Naive B cell (primary cell): ENCODE measurements at regions not wholly inside any gene's neighbourhood (a gene's known extent, or its start where the extent isn't known, plus 50 kb on each side); places are given as distances from the start of the nearest gene placed in this dataset.
"Not testable (repeated sequence)": the region's sequence is repeated elsewhere in the genome, so short reads cannot be mapped to it uniquely, and the experiment has no call there.

Experiments
- ATAC-seq, 2 donors: fragments of 150-1000 bp; cut with Tn5 transposase; 2 replicates each; pipeline ENCODE4 v1.10.0; 2021; ENCODE audit warnings: low read depth in 2 of 2, mild to moderate bottlenecking in 2 of 2, moderate library complexity in 2 of 2
- DNase-seq: peaks from one replicate; pipeline ENCODE4 v3.0.0; 2022
- H3K27ac Mint-ChIP-seq, 6 donors: one replicate each; pipeline ENCODE4 v1.8.0; 2020 to 2022; ENCODE audit warnings: mild to moderate bottlenecking in 6 of 6, mixed read lengths in 6 of 6, moderate library complexity in 5 of 6, inconsistent platforms in 2 of 6
- H3K27me3 Mint-ChIP-seq, 3 donors: one replicate each; pipeline ENCODE4 v1.8.0; 2021 to 2022; ENCODE audit warnings: mixed read lengths in 3 of 3, mild to moderate bottlenecking in 1 of 3
- H3K36me3 Mint-ChIP-seq, 2 donors: one replicate each; pipeline ENCODE4 v1.8.0; 2020 to 2022; ENCODE audit warnings: mixed read lengths in 2 of 2, inconsistent platforms in 1 of 2, mild to moderate bottlenecking in 1 of 2
- H3K4me1 Mint-ChIP-seq, 3 donors: one replicate each; pipeline ENCODE4 v1.8.0; 2020 to 2022; ENCODE audit warnings: mixed read lengths in 3 of 3, inconsistent platforms in 1 of 3, mild to moderate bottlenecking in 1 of 3, moderate library complexity in 1 of 3
- H3K4me3 Mint-ChIP-seq, 8 donors: one replicate each; pipeline ENCODE4 v1.8.0; 2020 to 2022; ENCODE audit warnings: mild to moderate bottlenecking in 8 of 8, mixed read lengths in 8 of 8, moderate library complexity in 8 of 8, inconsistent platforms in 2 of 8
- H3K9me3 Mint-ChIP-seq, 7 donors: one replicate each; pipeline ENCODE4 v1.8.0; 2020 to 2022; ENCODE audit warnings: mixed read lengths in 7 of 7, mild to moderate bottlenecking in 5 of 7, inconsistent platforms in 2 of 7, moderate library complexity in 1 of 7

GRCh38 chr4:53854991-53855568 lies 209.3 kb downstream of the CHIC2 start:
- DNase-seq: no peak
- no peaks in the 10 kb centered on the region for H3K9me3 Mint-ChIP-seq
- H3K27ac Mint-ChIP-seq: peak overlapping the region; percentile 66 to 96 (median 82)
- no peaks in the 10 kb centered on the region for H3K36me3 Mint-ChIP-seq
- H3K27me3 Mint-ChIP-seq: no peaks in the 10 kb centered on the region
- peaks cover 27 to 32% (median 31%) of the 10 kb centered on the region in 3 donors for H3K4me1 Mint-ChIP-seq
- no peak for ATAC-seq
- H3K4me3 Mint-ChIP-seq: peak overlapping the region; percentile 3 to 84 (median 38)

DNA sequence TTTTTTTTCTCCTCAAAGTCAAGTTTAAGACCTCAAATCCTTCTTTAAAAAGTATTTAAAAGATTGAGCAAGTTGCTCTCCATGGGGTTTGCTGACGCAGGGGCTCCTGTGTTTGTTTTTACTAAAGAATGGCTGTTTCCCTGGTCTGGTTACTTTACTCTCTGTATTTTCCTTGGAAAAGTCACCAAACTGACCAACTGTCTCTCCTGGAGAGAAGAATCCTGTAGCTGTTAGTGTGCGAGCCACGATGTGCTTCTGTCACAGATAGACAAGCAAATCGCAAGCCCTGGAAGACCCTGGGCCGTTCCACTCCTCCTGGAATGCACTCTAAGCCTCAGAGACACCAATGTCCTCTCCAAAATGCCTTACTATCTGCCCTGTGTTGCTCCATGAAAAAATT lies 212.1 kb downstream of the CHIC2 start:
- H3K9me3 Mint-ChIP-seq: no peaks in the 10 kb centered on the region
- no peak overlapping the region for H3K27ac Mint-ChIP-seq
- H3K4me3 Mint-ChIP-seq: no peak overlapping the region
- no peaks in the 10 kb centered on the region for H3K36me3 Mint-ChIP-seq
- ATAC-seq (no peak), DNase-seq (no peak)
- H3K27me3 Mint-ChIP-seq: no peaks in the 10 kb centered on the region
- peaks cover 27 to 32% (median 30%) of the 10 kb centered on the region in 3 donors for H3K4me1 Mint-ChIP-seq

GRCh38 chr4:53847965-53848364 lies 216.4 kb downstream of the CHIC2 start:
- no peak overlapping the region for H3K27ac Mint-ChIP-seq
- ATAC-seq: no peak

GRCh38 chr4:53844551-53844950 lies 219.9 kb downstream of the CHIC2 start:
- ATAC-seq (no peak), DNase-seq (no peak)
- Mint-ChIP-seq H3K27me3 (peaks cover 19 to 25% (median 22%) of the 10 kb centered on the region in 3 donors), H3K9me3 (peaks cover 0 to 4% (median 0%) of the 10 kb centered on the region in 7 donors), H3K4me3 (no peak overlapping the region), H3K27ac (peak overlapping the region in 1 of 6 donors; percentile 25), H3K4me1 (no peaks in the 10 kb centered on the region), H3K36me3 (no peaks in the 10 kb centered on the region)

More at GRCh38 chr4:53847965-53848364, 216.4 kb downstream of the CHIC2 start:
- Mint-ChIP-seq H3K27me3 (peaks cover 0 to 11% (median 2%) of the 10 kb centered on the region in 3 donors), H3K36me3 (no peaks in the 10 kb centered on the region), H3K4me3 (no peak overlapping the region), H3K4me1 (no peaks in the 10 kb centered on the region), H3K9me3 (no peaks in the 10 kb centered on the region)
- no peak for DNase-seq

DNA sequence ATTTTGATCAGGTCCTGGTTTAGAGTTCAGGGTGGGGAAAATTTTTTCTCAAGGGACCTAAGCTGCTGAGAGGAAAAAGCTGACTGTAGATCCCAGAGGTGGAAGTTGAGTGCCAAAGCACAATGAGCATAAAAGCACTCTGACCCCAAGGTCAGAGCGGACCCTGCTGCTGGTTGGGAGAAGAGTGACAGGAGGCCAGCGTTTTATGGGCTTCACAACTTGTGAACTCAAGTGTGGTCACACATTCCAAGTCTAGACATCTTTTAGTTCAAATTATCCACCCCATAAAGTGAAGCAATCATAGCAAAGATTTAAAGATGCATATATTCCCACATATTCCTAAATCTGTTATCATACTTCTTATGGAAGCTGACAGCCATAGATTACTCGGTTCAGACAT lies 220.3 kb downstream of the CHIC2 start:
- ATAC-seq (no peak), DNase-seq (no peak)
- Mint-ChIP-seq H3K4me3 (no peak overlapping the region), H3K4me1 (no peaks in the 10 kb centered on the region), H3K9me3 (peaks cover 0 to 7% (median 0%) of the 10 kb centered on the region in 7 donors), H3K27me3 (peaks cover 19 to 25% (median 22%) of the 10 kb centered on the region in 3 donors), H3K27ac (no peak overlapping the region), H3K36me3 (no peaks in the 10 kb centered on the region)

DNA sequence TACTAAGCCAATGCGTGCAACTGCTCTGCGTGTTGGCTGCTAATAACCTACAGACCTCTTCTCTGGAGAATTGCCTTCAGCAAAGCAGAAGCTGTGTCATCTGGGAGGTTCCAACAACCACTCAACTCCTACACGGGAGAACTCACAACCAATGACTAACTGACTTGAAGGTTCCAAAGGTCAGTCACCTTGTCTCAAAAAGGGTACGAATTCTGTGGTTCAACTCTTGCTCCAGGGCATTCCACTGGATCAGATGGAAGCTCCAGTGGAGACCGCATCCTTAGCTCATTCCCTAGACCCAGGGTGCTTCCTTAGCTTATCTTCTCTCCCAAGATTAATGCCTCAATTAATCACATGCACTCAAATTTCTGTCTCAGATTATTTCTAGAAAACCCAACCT lies 222.7 kb downstream of the CHIC2 start:
- Mint-ChIP-seq H3K27ac (no peak overlapping the region), H3K27me3 (peaks cover 20 to 25% (median 24%) of the 10 kb centered on the region in 3 donors), H3K4me3 (no peak overlapping the region), H3K36me3 (no peaks in the 10 kb centered on the region), H3K4me1 (no peaks in the 10 kb centered on the region), H3K9me3 (peaks cover 0 to 26% (median 14%) of the 10 kb centered on the region in 7 donors)
- ATAC-seq (no peak), DNase-seq (no peak)

- peaks cover 30 to 35% (median 31%) of the 10 kb centered on the region in 3 donors for H3K27me3 Mint-ChIP-seq
- H3K27ac Mint-ChIP-seq: no peak overlapping the region
- no peak for DNase-seq
- peaks cover 0 to 26% (median 16%) of the 10 kb centered on the region in 7 donors for H3K9me3 Mint-ChIP-seq
- no peaks in the 10 kb centered on the region for H3K4me1 Mint-ChIP-seq
- H3K4me3 Mint-ChIP-seq: no peak overlapping the region
- H3K36me3 Mint-ChIP-seq: no peaks in the 10 kb centered on the region
- ATAC-seq: no peak
These were observed 223.8 kb downstream of the CHIC2 start for GRCh38 chr4:53840643-53841042.

GRCh38 chr4:53833302-53834003 lies 231.0 kb downstream of the CHIC2 start:
- Mint-ChIP-seq H3K4me3 (peak overlapping the region in 1 of 8 donors; percentile 16), H3K36me3 (peaks cover 12 to 25% of the 10 kb centered on the region in 2 donors), H3K9me3 (peaks cover 12 to 54% (median 39%) of the 10 kb centered on the region in 7 donors), H3K27me3 (peaks cover 28 to 42% (median 39%) of the 10 kb centered on the region in 3 donors), H3K27ac (peak overlapping the region in 1 of 6 donors; percentile 43)
- not testable (repeated sequence) for DNase-seq, H3K4me1 Mint-ChIP-seq, ATAC-seq

- ATAC-seq (no peak), DNase-seq (no peak)
- H3K4me3 Mint-ChIP-seq: no peak overlapping the region
- H3K9me3 Mint-ChIP-seq: peaks cover 12 to 54% (median 33%) of the 10 kb centered on the region in 7 donors
- H3K27ac Mint-ChIP-seq: no peak overlapping the region
- H3K4me1 Mint-ChIP-seq: no peaks in the 10 kb centered on the region
- peaks cover 28 to 48% (median 42%) of the 10 kb centered on the region in 3 donors for H3K27me3 Mint-ChIP-seq
- H3K36me3 Mint-ChIP-seq: peaks cover 12 to 25% of the 10 kb centered on the region in 2 donors
These were observed 231.9 kb downstream of the CHIC2 start for GRCh38 chr4:53832549-53832948.

DNA sequence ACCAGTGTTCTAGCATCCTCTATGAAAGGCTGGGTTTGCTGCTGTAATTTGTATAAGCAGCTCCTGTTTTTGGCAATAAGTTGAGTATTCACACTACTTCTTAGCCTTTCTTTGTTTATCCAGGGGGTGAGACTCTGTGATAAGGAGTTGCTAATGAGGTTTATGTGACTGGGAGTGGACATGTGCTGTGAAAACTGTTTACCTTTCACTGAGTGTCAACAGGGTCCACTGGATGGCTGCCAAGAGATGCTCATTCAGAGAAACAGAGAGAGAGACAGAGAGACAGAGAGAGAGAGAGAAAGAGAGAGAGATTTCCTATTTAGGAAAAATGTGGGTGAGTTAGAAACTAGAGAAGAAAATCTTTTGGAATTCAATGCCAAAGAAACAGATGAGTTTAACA lies 233.9 kb downstream of the CHIC2 start:
- H3K9me3 Mint-ChIP-seq: peaks cover 12 to 48% (median 36%) of the 10 kb centered on the region in 7 donors
- no peak overlapping the region for H3K27ac Mint-ChIP-seq
- ATAC-seq (no peak), DNase-seq (no peak)
- no peak overlapping the region for H3K4me3 Mint-ChIP-seq
- H3K4me1 Mint-ChIP-seq: no peaks in the 10 kb centered on the region
- H3K27me3 Mint-ChIP-seq: peaks cover 16 to 48% (median 39%) of the 10 kb centered on the region in 3 donors
- peaks cover 12 to 25% of the 10 kb centered on the region in 2 donors for H3K36me3 Mint-ChIP-seq

DNA sequence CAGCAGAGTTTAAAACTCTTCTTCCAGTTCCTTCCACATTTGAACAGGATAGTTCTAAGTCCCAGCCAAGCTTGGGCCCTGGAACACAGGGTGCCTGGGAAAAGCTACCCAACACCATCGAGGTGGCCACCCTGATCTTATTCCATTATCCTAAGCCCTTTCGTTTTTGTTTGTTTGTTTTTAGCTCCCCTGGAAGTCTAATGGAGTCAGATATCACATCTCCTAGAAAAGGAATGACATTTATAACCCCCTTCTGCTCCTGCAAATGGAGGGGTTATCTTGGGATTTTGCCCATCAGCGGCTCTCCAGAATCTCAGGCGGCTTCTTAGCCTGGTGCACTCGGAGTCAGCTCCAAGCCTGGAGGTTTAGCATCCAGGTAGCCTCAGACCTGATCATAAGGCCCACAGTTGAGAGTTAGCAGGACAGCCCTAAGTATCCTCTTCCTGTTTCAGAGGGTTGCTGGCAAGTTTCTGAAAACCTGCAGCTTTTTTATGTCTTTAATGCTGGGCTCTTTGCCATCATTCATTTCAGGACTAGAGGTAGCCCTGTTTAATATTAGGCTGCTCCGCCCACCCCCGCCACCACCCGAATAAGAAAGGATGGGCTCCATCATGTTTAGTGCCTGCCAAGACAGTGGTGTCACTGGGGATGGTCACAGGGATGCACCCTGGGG lies 230.0 kb upstream of the LNX1 start:
- DNase-seq (no peak), ATAC-seq (no peak)
- Mint-ChIP-seq H3K27me3 (peaks cover 4 to 18% (median 5%) of the 10 kb centered on the region in 3 donors), H3K4me3 (no peak overlapping the region), H3K9me3 (peaks cover 0 to 5% (median 2%) of the 10 kb centered on the region in 7 donors), H3K36me3 (no peaks in the 10 kb centered on the region), H3K27ac (peak overlapping the region in 1 of 6 donors; percentile 10), H3K4me1 (no peaks in the 10 kb centered on the region)

- ATAC-seq (no peak), DNase-seq (no peak)
- Mint-ChIP-seq H3K4me3 (no peak overlapping the region), H3K9me3 (no peaks in the 10 kb centered on the region), H3K27ac (no peak overlapping the region), H3K27me3 (peaks cover 4 to 27% (median 6%) of the 10 kb centered on the region in 3 donors), H3K36me3 (no peaks in the 10 kb centered on the region), H3K4me1 (no peaks in the 10 kb centered on the region)
These were observed 226.8 kb upstream of the LNX1 start for GRCh38 chr4:53818104-53818503.

DNA sequence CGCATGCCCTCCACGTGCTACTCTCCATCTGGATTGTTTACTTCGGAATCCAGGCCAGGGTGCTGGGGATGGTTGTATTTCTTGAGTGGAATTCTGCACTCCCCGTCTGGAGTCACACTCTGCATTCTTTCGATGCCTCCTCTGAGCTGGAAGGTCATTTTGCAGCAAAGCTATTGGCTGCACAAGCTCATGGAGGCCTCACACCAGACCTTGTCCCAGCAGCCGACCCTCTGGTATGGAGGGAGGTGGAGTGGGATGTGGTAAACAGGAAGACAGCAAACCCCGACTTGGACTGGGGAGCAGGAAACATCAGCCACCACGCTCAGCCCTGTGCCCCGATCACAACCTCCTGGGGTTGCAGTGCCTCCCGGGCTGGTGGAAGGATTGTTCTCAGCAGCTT lies 225.3 kb upstream of the LNX1 start:
- Mint-ChIP-seq H3K27me3 (peaks cover 6 to 27% (median 9%) of the 10 kb centered on the region in 3 donors), H3K4me1 (no peaks in the 10 kb centered on the region), H3K36me3 (no peaks in the 10 kb centered on the region), H3K4me3 (no peak overlapping the region), H3K27ac (peak overlapping the region in 1 of 6 donors; percentile 5), H3K9me3 (no peaks in the 10 kb centered on the region)
- DNase-seq (no peak), ATAC-seq (no peak)
